K562 (cell line): ENCODE measurements at regions not wholly inside any gene's neighbourhood (a gene's known extent, or its start where the extent isn't known, plus 50 kb on each side); places are given as distances from the start of the nearest gene placed in this dataset.

ENCODE experiments used
- ATAC-seq: fragments of 200-7000 bp; cut with Tn5 transposase; 3 replicates; pipeline ENCODE4 v1.9.1; 2020; ENCODE audit warnings: moderate library complexity
- BruUV-seq: library from RNA; stranded (reverse); fragments of 400-500 nt; replicated peaks from 2 replicates; lab custom pipeline; 2021; lab: Mats Ljungman, UMichigan
- CTCF ChIA-PET: fragments of 300-600 bp; formaldehyde crosslinking; extraction: SDS; loops from one replicate; lab custom pipeline; 2021; ENCODE audit warnings: low intra/inter-chr PET ratio; lab: Yijun Ruan, JAX
- POLR2A ChIA-PET: fragments of 300-600, 350-650 bp; sonication (Branson Sonifier 250); formaldehyde crosslinking; extraction: SDS; loops from one replicate; lab custom pipeline; 2021; ENCODE audit warnings: antibody characterized with exemption, inconsistent platforms; lab: Yijun Ruan, JAX
- DNase-seq, 4 experiments: peaks; one replicate each; pipeline versions ENCODE4 v3.0.0 to v3.0.0-alpha.2; 2011 to 2018; ENCODE audit warnings: low spot score in 3 of 4, mixed read lengths in 3 of 4; ENCODE audit errors: extremely low read depth in 1 of 4
- FAIRE-seq: peaks from 2 replicates; lab custom pipeline; 2011; peaks lifted over from hg19 to GRCh38; lab: Jason Lieb, UNC
- H2AFZ ChIP-seq: 2 replicates; pipeline ENCODE4 v1.6.0; 2011; ENCODE audit warnings: low read depth, low read length, control low read depth, inconsistent platforms
- H3K27ac ChIP-seq: fragments of 200-600 bp; 3 replicates; pipeline ENCODE4 v1.8.0; 2011; ENCODE audit warnings: low read depth, mild to moderate bottlenecking, control low read depth, inconsistent platforms, low read length, moderate library complexity, mixed read lengths; ENCODE audit errors: extremely low read depth
- H3K27me3 ChIP-seq, 2 experiments: fragments of 300-600 bp in 1 of 2; 2 replicates in 1 of 2; 3 replicates in 1 of 2; pipeline versions ENCODE4 v1.6.0 to v1.8.0; 2011; ENCODE audit warnings: inconsistent platforms in 2 of 2, low read length in 2 of 2, mild to moderate bottlenecking in 1 of 2, mixed read lengths in 1 of 2, moderate library complexity in 1 of 2; ENCODE audit not compliant: control insufficient read depth in 2 of 2, insufficient read depth in 2 of 2
- H3K36me3 ChIP-seq: fragments of 300-600 bp; 3 replicates; pipeline ENCODE4 v1.8.0; 2011; ENCODE audit warnings: mild to moderate bottlenecking, low read length, inconsistent platforms; ENCODE audit not compliant: control insufficient read depth, insufficient read depth
- H3K4me1 ChIP-seq, 2 experiments: fragments of 200-600 bp in 1 of 2; replicated peaks in 1 of 2; 2 replicates in 1 of 2; 3 replicates in 1 of 2; pipeline versions ENCODE4 v1.5.1 to v1.8.0; 2011; ENCODE audit warnings: inconsistent platforms in 2 of 2, low read length in 2 of 2, mild to moderate bottlenecking in 1 of 2, mixed read lengths in 1 of 2, moderate library complexity in 1 of 2; ENCODE audit not compliant: control insufficient read depth in 2 of 2, insufficient read depth in 2 of 2
- H3K4me2 ChIP-seq: 2 replicates; pipeline ENCODE4 v1.6.1; 2011; ENCODE audit warnings: low read length, control low read depth, inconsistent platforms, mixed read lengths; ENCODE audit not compliant: insufficient read depth
- H3K4me3 ChIP-seq: fragments of 200-600 bp; sonication (generic), shearing (Covaris generic); 2 replicates; pipeline ENCODE4 v1.5.1; 2016; ENCODE audit warnings: control low read depth, inconsistent platforms
- H3K79me2 ChIP-seq: fragments of 200-600 bp; 3 replicates; pipeline ENCODE4 v1.8.0; 2011; ENCODE audit warnings: low read length, inconsistent platforms; ENCODE audit not compliant: control insufficient read depth, insufficient read depth
- H3K9ac ChIP-seq, 2 experiments: 2 replicates each; pipeline versions ENCODE4 v1.6.0 to v1.6.1; 2011; ENCODE audit warnings: low read depth in 2 of 2, low read length in 2 of 2, control low read depth in 1 of 2, inconsistent platforms in 1 of 2, mild to moderate bottlenecking in 1 of 2, mixed read lengths in 1 of 2; ENCODE audit not compliant: insufficient read depth in 1 of 2
- H3K9me1 ChIP-seq: one replicate; pipeline ENCODE4 v1.6.0; 2011; ENCODE audit warnings: inconsistent platforms, mild to moderate bottlenecking, low read length, moderate library complexity; ENCODE audit not compliant: control insufficient read depth, insufficient read depth
- H3K9me3 ChIP-seq: replicated peaks from 2 replicates; pipeline ENCODE4 v1.5.1; 2011; ENCODE audit warnings: low read depth, low read length, inconsistent platforms; ENCODE audit not compliant: control insufficient read depth, insufficient read depth
- H4K20me1 ChIP-seq: replicated peaks from 2 replicates; pipeline ENCODE4 v1.6.1; 2011; ENCODE audit warnings: low read length, inconsistent platforms, mixed read lengths; ENCODE audit not compliant: control insufficient read depth, insufficient read depth
- CBX5 ChIP-seq: IDR thresholded peaks from 2 replicates; pipeline ENCODE4 v1.6.1; 2014; ENCODE audit warnings: low read depth, borderline replicate concordance
- CHCHD3 ChIP-seq: fragments of 250-450 bp; sonication (Bioruptor Pico); IDR thresholded peaks from 2 replicates; pipeline ENCODE4 v2.1.2; 2022; ENCODE audit warnings: mild to moderate bottlenecking
- FOXP4 ChIP-seq: sonication (generic); formaldehyde crosslinking; IDR thresholded peaks from 2 replicates; pipeline ENCODE4 v1.8.0; 2022; ENCODE audit warnings: mild to moderate bottlenecking, missing genetic modification reagents, borderline replicate concordance
- MAFF ChIP-seq: IDR thresholded peaks from 2 replicates; pipeline ENCODE4 v1.6.1; 2012; ENCODE audit warnings: low read length, improper control_type of control experiment
- MYBL2 ChIP-seq, 2 experiments: fragments of 450-650 bp in 1 of 2; sonication (generic) in 1 of 2; formaldehyde crosslinking in 1 of 2; IDR thresholded peaks; 2 replicates each; pipeline versions ENCODE4 v1.6.1 to v1.8.1; 2017 to 2022; ENCODE audit warnings: borderline replicate concordance in 1 of 2, inconsistent platforms in 1 of 2, low read depth in 1 of 2, mild to moderate bottlenecking in 1 of 2, missing genetic modification reagents in 1 of 2, moderate library complexity in 1 of 2
- PHB ChIP-seq: fragments of 250-450 bp; sonication (Bioruptor Pico); IDR thresholded peaks from 2 replicates; pipeline ENCODE4 v1.5.0; 2021
- POU5F1 ChIP-seq: fragments of 150-350 bp; IDR thresholded peaks from 2 replicates; pipeline ENCODE4 v1.6.1; 2014; ENCODE audit warnings: borderline replicate concordance, low read length, low read depth, mild to moderate bottlenecking; ENCODE audit not compliant: partially characterized antibody
- SMAD1 ChIP-seq: fragments of 150-350 bp; IDR thresholded peaks from 2 replicates; pipeline ENCODE4 v1.6.1; 2014; ENCODE audit warnings: low read length, low read depth; ENCODE audit not compliant: partially characterized antibody
- SMARCC2 ChIP-seq: fragments of 450-650 bp; IDR thresholded peaks from 2 replicates; pipeline ENCODE4 v1.6.1; 2017; ENCODE audit warnings: antibody characterized with exemption, moderate library complexity, mild to moderate bottlenecking, low read depth
- TFAM ChIP-seq: fragments of 250-450 bp; sonication (Bioruptor Pico); conservative IDR thresholded peaks from 2 replicates; pipeline ENCODE4 v1.5.0; 2021; ENCODE audit warnings: mild to moderate bottlenecking, moderate library complexity
- U2AF1 ChIP-seq: fragments of 200-400 bp; formaldehyde crosslinking; optimal IDR thresholded peaks from 2 replicates; pipeline ENCODE3; 2017; ENCODE audit warnings: mild to moderate bottlenecking, low read depth, low read length, moderate library complexity
- ZFP30 ChIP-seq: fragments of 250-450 bp; sonication (Bioruptor Pico); IDR thresholded peaks from 2 replicates; pipeline ENCODE4 v1.8.0; 2022; ENCODE audit warnings: moderate library complexity, mild to moderate bottlenecking, inconsistent platforms, borderline replicate concordance
- ZNF354B ChIP-seq: fragments of 250-450 bp; sonication (Bioruptor Pico); IDR thresholded peaks from 2 replicates; pipeline ENCODE4 v1.4.0; 2020
- whole genome bisulfite sequencing: fragments of 100-300 bp; shearing (Covaris generic); methylation state at CpG from one replicate; pipeline ENCODE4 v1.1.6; 2016; ENCODE audit warnings: low coverage, mixed read lengths; ENCODE audit not compliant: insufficient coverage; ENCODE audit errors: missing lambda C conversion rate; 5-methylcytosine and 5-hydroxymethylcytosine counted together
- in situ Hi-C: fragments of 300-500 bp; cut with MboI; formaldehyde crosslinking; loops from 4 replicates; pipeline ENCODE4 v1.15.0; 2018; ENCODE audit warnings: inconsistent platforms, mixed read lengths
- intact Hi-C: fragments of 100-400 bp; cut with micrococcal nuclease; formaldehyde crosslinking; loops from 2 replicates; pipeline ENCODE4 v1.14.2; 2022
- TF ChIP-seq, protein P1 (sequence below): fragments of 250-450 bp; sonication (Bioruptor Pico); IDR thresholded peaks from 2 replicates; pipeline ENCODE4 v1.4.0; 2020; ENCODE audit warnings: mild to moderate bottlenecking

DNA sequence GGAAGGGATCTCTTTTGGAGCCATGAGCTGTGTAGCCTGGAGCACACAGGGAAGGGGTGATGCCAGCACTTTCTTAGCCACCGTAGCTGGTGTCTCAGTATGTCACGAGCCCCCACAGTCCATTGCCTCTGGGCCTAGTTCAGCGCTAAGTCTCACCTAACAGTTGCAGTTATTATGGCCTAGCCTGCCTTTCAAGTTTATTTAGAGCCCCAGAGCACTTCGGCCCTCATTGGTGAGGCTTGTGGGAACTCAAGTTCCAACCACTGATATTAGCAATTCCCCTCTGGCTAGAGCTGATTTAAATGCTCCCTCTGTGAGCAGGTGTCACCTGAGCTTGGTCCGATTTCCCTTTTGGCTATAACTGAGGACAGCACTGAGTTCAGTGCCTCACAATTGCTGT, 388.4 kb upstream of the MAOA start:
- TF ChIP-seq ZFP30 (CRISPR knock-in tag) (no peak), POU5F1 (no peak), CHCHD3 (CRISPR knock-in tag) (no peak), PHB (CRISPR knock-in tag) (no peak), CBX5 (no peak), SMARCC2 (no peak), U2AF1 (no peak), SMAD1 (no peak)
- H3K27ac ChIP-seq, result no peak overlapping the region
- ATAC-seq, result no peak
- H4K20me1 ChIP-seq, result no peaks in the 10 kb centered on the region
- H3K9me1 ChIP-seq, result no peaks in the 10 kb centered on the region
- in situ Hi-C loops, result no loop called here
- intact Hi-C loops, result no loop called here
- POLR2A ChIA-PET, result no interaction called here
- H3K4me3 ChIP-seq, result no peak overlapping the region
- H3K27me3 ChIP-seq, result no peaks in the 10 kb centered on the region
- no peaks in the 10 kb centered on the region for H3K79me2 ChIP-seq
- no peak overlapping the region for H3K4me2 ChIP-seq
- H2AFZ ChIP-seq, result no peak overlapping the region
- WGBS, result 4% methylated on average over 4 of the region's 5 CpGs
- no peaks in the 10 kb centered on the region for H3K36me3 ChIP-seq
- no peaks in the 10 kb centered on the region for H3K4me1 ChIP-seq
- H3K9me3 ChIP-seq, result no peaks in the 10 kb centered on the region
- no TSS peak for BruUV-seq
- FAIRE-seq, result no peak
- CTCF ChIA-PET, result no interaction called here
- H3K9ac ChIP-seq, result no peak overlapping the region
- DNase-seq, result no peak

DNA sequence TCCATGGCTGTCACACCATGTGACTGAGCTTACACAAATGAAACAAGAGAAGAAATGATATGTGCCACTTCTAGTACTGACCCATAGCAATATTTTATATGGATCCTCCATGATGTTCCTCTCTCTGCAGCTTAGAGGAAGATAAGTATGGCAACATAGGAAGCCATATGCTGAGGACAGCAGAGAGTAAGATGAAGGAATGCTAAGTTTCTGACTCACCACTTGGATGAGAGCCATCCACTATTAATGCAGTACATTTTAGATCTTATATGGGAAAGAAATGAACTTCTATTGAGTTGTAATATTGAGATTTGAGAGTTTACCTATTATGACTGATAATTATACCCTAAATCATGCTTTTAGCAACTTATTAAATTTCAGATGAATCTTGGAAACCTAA, 386.9 kb upstream of the MAOA start:
- H3K4me3 ChIP-seq, result no peak overlapping the region
- H3K27me3 ChIP-seq, result no peaks in the 10 kb centered on the region
- ATAC-seq (no peak), FAIRE-seq (no peak), DNase-seq (no peak)
- in situ Hi-C loops (no loop called here), intact Hi-C loops (no loop called here)
- BruUV-seq, result no TSS peak
- POLR2A ChIA-PET, result no interaction called here
- no peak overlapping the region for H3K4me2 ChIP-seq
- H3K36me3 ChIP-seq, result no peaks in the 10 kb centered on the region
- H3K9ac ChIP-seq, result no peak overlapping the region
- no peaks in the 10 kb centered on the region for H3K4me1 ChIP-seq
- no peaks in the 10 kb centered on the region for H4K20me1 ChIP-seq
- no peaks in the 10 kb centered on the region for H3K9me3 ChIP-seq
- no peaks in the 10 kb centered on the region for H3K79me2 ChIP-seq
- CTCF ChIA-PET, result no interaction called here
- no peak overlapping the region for H3K27ac ChIP-seq
- H3K9me1 ChIP-seq, result no peaks in the 10 kb centered on the region
- H2AFZ ChIP-seq, result no peak overlapping the region
- TF ChIP-seq TFAM (CRISPR knock-in tag), result no peak
- no peak for TF ChIP-seq FOXP4 (CRISPR knock-in tag)
- TF ChIP-seq, protein P1, sequence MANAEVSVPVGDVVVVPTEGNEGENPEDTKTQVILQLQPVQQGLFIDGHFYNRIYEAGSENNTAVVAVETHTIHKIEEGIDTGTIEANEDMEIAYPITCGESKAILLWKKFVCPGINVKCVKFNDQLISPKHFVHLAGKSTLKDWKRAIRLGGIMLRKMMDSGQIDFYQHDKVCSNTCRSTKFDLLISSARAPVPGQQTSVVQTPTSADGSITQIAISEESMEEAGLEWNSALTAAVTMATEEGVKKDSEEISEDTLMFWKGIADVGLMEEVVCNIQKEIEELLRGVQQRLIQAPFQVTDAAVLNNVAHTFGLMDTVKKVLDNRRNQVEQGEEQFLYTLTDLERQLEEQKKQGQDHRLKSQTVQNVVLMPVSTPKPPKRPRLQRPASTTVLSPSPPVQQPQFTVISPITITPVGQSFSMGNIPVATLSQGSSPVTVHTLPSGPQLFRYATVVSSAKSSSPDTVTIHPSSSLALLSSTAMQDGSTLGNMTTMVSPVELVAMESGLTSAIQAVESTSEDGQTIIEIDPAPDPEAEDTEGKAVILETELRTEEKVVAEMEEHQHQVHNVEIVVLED (CRISPR knock-in tag), result no peak
- no peak for TF ChIP-seq ZNF354B (CRISPR knock-in tag)
- TF ChIP-seq MAFF, result no peak
- no peak for TF ChIP-seq MYBL2 (IDR thresholded peaks at IDR 0.05; ENCODE audit: low read depth)
- no peak for TF ChIP-seq MYBL2 (CRISPR knock-in tag; IDR thresholded peaks at IDR 0.05; ENCODE audit: borderline replicate concordance)
